ENCODE measurements at regions not wholly inside any gene's neighbourhood (a gene's known extent, or its start where the extent isn't known, plus 50 kb on each side); places are given as distances from the start of the nearest gene placed in this dataset.

DNA sequence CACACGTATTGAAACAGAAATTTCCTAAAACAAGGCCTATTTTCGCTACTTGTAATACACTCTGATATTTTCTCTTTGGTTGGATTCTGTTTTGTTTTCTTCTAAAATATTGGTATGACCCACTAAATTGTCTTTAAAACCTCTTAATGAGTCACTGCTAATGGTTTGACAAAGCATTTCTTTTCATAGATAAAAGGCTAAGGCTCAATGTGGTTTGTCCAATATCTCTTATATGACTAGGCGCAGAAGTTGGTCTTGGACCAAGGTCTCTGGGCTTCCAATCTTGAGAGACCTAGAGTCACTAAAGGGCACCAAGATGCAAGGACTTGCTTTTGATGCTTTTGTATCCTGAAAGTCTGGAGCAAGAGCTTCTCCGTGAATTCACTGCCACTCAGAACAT, 498.2 kb upstream of the TCF4 start:
- H2AK5ac ChIP-seq (ENCODE audit: low read depth, low read length) = no peak overlapping the region
- H3K4me3 ChIP-seq (ENCODE audit: extremely low read depth in 1 of 4, insufficient read depth in 2 of 4, low read depth in 3 of 4, low read length in 4 of 4) = no peak overlapping the region
- WGBS, 2 experiments (ENCODE audit: extremely low coverage in 1 of 2, insufficient coverage in 1 of 2, insufficient read length in 1 of 2, insufficient replicate concordance in 2 of 2, low coverage in 1 of 2, low lambda C conversion rate in 2 of 2, missing lambda C conversion rate in 1 of 2) = 93% methylated on average over 4 of the region's 4 CpGs; no CpG with 5 or more reads in 1 of the 2 experiments
- no peak overlapping the region for H2BK15ac ChIP-seq (ENCODE audit: low read length)
- H3K4me2 ChIP-seq (ENCODE audit: insufficient read depth in 1 of 2, low read depth in 2 of 2, low read length in 2 of 2) = no peak overlapping the region
- no peaks in the 10 kb centered on the region for H3K23me2 ChIP-seq (ENCODE audit: low read depth, low read length)
- FAIRE-seq (no peak), DNase-seq (ENCODE audit: low read depth in 1 of 2, low spot score in 2 of 2) (no peak)
- H4K91ac ChIP-seq (replicated peaks; ENCODE audit: insufficient read length, low read length) = no peak overlapping the region
- CTCF ChIA-PET (ENCODE audit: partially characterized antibody) = no interaction called here
- no peaks in the 10 kb centered on the region for H3K79me2 ChIP-seq (ENCODE audit: control insufficient read depth in 1 of 2, insufficient read depth in 2 of 2, low read length in 2 of 2)
- no peak overlapping the region for H3K27ac ChIP-seq (ENCODE audit: low read depth, low read length)
- H4K20me1 ChIP-seq (replicated peaks in 1 of 2; ENCODE audit: control insufficient read depth in 1 of 2, insufficient read depth in 2 of 2, low read length in 2 of 2) = no peaks in the 10 kb centered on the region
- no peak overlapping the region for H2BK20ac ChIP-seq (ENCODE audit: low read length)
- H4K5ac ChIP-seq (ENCODE audit: insufficient read length, low read depth, low read length) = no peak overlapping the region
- H3K56ac ChIP-seq (replicated peaks; ENCODE audit: insufficient read length, low read depth, low read length) = no peak overlapping the region
- no peak overlapping the region for H3K4ac ChIP-seq (replicated peaks; ENCODE audit: insufficient read length, low read depth, low read length)
- H3K4me1 ChIP-seq (replicated peaks in 1 of 4; ENCODE audit: control insufficient read depth in 3 of 4, insufficient read depth in 4 of 4, low read length in 3 of 4) = peaks cover 0 to 7% (median 0%) of the 10 kb centered on the region in 4 experiments; a peak in 3 of 7 replicates
- no peak overlapping the region for H3K14ac ChIP-seq (ENCODE audit: insufficient read length)
- H3K9me3 ChIP-seq (ENCODE audit: insufficient read depth in 2 of 2, low read depth in 1 of 2, low read length in 1 of 2) = no peaks in the 10 kb centered on the region
- H3K79me1 ChIP-seq (ENCODE audit: low read depth, low read length) = no peaks in the 10 kb centered on the region
- no peak overlapping the region for H3K23ac ChIP-seq (ENCODE audit: insufficient read length)
- H3K27me3 ChIP-seq (replicated peaks in 1 of 4; ENCODE audit: control insufficient read depth in 3 of 4, extremely low read depth in 1 of 4, insufficient read depth in 3 of 4, low read length in 3 of 4) = no peaks in the 10 kb centered on the region
- H2BK12ac ChIP-seq (ENCODE audit: low read depth, low read length) = no peak overlapping the region
- no peak overlapping the region for H3K18ac ChIP-seq (ENCODE audit: extremely low read depth, low read length)
- no peak overlapping the region for H2AFZ ChIP-seq (ENCODE audit: low read length)
- H2BK120ac ChIP-seq (replicated peaks; ENCODE audit: low read depth, low read length) = no peak overlapping the region
- no peak overlapping the region for H4K8ac ChIP-seq (ENCODE audit: extremely low read depth, insufficient read depth, low read length)
- no peak overlapping the region for H2BK5ac ChIP-seq (ENCODE audit: low read depth, low read length)
- no peaks in the 10 kb centered on the region for H3K36me3 ChIP-seq (ENCODE audit: control insufficient read depth in 2 of 4, insufficient read depth in 4 of 4, low read length in 3 of 4)
- H3K9ac ChIP-seq (replicated peaks in 1 of 4; ENCODE audit: extremely low read depth in 1 of 4, low read depth in 3 of 4, low read length in 3 of 4) = no peak overlapping the region
- POLR2A ChIA-PET (ENCODE audit: partially characterized antibody) = no interaction called here
- TF ChIP-seq, protein P1, sequence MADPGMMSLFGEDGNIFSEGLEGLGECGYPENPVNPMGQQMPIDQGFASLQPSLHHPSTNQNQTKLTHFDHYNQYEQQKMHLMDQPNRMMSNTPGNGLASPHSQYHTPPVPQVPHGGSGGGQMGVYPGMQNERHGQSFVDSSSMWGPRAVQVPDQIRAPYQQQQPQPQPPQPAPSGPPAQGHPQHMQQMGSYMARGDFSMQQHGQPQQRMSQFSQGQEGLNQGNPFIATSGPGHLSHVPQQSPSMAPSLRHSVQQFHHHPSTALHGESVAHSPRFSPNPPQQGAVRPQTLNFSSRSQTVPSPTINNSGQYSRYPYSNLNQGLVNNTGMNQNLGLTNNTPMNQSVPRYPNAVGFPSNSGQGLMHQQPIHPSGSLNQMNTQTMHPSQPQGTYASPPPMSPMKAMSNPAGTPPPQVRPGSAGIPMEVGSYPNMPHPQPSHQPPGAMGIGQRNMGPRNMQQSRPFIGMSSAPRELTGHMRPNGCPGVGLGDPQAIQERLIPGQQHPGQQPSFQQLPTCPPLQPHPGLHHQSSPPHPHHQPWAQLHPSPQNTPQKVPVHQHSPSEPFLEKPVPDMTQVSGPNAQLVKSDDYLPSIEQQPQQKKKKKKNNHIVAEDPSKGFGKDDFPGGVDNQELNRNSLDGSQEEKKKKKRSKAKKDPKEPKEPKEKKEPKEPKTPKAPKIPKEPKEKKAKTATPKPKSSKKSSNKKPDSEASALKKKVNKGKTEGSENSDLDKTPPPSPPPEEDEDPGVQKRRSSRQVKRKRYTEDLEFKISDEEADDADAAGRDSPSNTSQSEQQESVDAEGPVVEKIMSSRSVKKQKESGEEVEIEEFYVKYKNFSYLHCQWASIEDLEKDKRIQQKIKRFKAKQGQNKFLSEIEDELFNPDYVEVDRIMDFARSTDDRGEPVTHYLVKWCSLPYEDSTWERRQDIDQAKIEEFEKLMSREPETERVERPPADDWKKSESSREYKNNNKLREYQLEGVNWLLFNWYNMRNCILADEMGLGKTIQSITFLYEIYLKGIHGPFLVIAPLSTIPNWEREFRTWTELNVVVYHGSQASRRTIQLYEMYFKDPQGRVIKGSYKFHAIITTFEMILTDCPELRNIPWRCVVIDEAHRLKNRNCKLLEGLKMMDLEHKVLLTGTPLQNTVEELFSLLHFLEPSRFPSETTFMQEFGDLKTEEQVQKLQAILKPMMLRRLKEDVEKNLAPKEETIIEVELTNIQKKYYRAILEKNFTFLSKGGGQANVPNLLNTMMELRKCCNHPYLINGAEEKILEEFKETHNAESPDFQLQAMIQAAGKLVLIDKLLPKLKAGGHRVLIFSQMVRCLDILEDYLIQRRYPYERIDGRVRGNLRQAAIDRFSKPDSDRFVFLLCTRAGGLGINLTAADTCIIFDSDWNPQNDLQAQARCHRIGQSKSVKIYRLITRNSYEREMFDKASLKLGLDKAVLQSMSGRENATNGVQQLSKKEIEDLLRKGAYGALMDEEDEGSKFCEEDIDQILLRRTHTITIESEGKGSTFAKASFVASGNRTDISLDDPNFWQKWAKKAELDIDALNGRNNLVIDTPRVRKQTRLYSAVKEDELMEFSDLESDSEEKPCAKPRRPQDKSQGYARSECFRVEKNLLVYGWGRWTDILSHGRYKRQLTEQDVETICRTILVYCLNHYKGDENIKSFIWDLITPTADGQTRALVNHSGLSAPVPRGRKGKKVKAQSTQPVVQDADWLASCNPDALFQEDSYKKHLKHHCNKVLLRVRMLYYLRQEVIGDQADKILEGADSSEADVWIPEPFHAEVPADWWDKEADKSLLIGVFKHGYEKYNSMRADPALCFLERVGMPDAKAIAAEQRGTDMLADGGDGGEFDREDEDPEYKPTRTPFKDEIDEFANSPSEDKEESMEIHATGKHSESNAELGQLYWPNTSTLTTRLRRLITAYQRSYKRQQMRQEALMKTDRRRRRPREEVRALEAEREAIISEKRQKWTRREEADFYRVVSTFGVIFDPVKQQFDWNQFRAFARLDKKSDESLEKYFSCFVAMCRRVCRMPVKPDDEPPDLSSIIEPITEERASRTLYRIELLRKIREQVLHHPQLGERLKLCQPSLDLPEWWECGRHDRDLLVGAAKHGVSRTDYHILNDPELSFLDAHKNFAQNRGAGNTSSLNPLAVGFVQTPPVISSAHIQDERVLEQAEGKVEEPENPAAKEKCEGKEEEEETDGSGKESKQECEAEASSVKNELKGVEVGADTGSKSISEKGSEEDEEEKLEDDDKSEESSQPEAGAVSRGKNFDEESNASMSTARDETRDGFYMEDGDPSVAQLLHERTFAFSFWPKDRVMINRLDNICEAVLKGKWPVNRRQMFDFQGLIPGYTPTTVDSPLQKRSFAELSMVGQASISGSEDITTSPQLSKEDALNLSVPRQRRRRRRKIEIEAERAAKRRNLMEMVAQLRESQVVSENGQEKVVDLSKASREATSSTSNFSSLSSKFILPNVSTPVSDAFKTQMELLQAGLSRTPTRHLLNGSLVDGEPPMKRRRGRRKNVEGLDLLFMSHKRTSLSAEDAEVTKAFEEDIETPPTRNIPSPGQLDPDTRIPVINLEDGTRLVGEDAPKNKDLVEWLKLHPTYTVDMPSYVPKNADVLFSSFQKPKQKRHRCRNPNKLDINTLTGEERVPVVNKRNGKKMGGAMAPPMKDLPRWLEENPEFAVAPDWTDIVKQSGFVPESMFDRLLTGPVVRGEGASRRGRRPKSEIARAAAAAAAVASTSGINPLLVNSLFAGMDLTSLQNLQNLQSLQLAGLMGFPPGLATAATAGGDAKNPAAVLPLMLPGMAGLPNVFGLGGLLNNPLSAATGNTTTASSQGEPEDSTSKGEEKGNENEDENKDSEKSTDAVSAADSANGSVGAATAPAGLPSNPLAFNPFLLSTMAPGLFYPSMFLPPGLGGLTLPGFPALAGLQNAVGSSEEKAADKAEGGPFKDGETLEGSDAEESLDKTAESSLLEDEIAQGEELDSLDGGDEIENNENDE (IDR thresholded peaks at IDR 0.05; ENCODE audit: insufficient replicate concordance, low read length) = no peak

All from H1 (cell line).